SK-N-MC (cell line): ENCODE measurements at regions not wholly inside any gene's neighbourhood (a gene's known extent, or its start where the extent isn't known, plus 50 kb on each side); places are given as distances from the start of the nearest gene placed in this dataset.

Source experiments
- DNase-seq: peaks from one replicate; pipeline ENCODE4 v3.0.0-alpha.2; 2011; ENCODE audit warnings: low read depth, low spot score
- H3K27ac ChIP-seq: fragments of 200-600 bp; sonication (generic); 2 replicates; pipeline ENCODE4 v1.5.1; 2016; ENCODE audit warnings: mixed run types
- H3K36me3 ChIP-seq: fragments of 200-600 bp; sonication (generic); 2 replicates; pipeline ENCODE4 v1.6.1; 2017; ENCODE audit warnings: antibody characterized with exemption, low read length, mixed read lengths; ENCODE audit not compliant: insufficient read depth
- H3K4me3 ChIP-seq: fragments of 200-600 bp; sonication (generic); 2 replicates; pipeline ENCODE4 v1.5.1; 2016
- H3K9ac ChIP-seq: fragments of 200-600 bp; sonication (generic); 2 replicates; pipeline ENCODE4 v1.8.0; 2017; ENCODE audit warnings: mixed run types, mixed read lengths; ENCODE audit not compliant: insufficient read length
- H3K9me3 ChIP-seq: fragments of 200-600 bp; sonication (generic); 2 replicates; pipeline ENCODE4 v1.6.1; 2017; ENCODE audit warnings: low read depth, mild to moderate bottlenecking, antibody characterized with exemption, low read length, moderate library complexity, mixed read lengths
- EZH2 ChIP-seq: fragments of 200-600 bp; sonication (generic); IDR thresholded peaks from one replicate; pipeline ENCODE4 v1.6.1; 2017; ENCODE audit warnings: antibody characterized with exemption
- FOXP2 ChIP-seq: optimal IDR thresholded peaks from 2 replicates; pipeline ENCODE3; 2011; ENCODE audit warnings: mild to moderate bottlenecking, moderate library complexity; ENCODE audit not compliant: insufficient read depth; ENCODE audit errors: extremely low read length, control extremely low read depth
- POLR2AphosphoS5 ChIP-seq: IDR thresholded peaks from 2 replicates; pipeline ENCODE4 v1.6.1; 2012; ENCODE audit warnings: mild to moderate bottlenecking, low read depth, low read length, borderline replicate concordance

DNA sequence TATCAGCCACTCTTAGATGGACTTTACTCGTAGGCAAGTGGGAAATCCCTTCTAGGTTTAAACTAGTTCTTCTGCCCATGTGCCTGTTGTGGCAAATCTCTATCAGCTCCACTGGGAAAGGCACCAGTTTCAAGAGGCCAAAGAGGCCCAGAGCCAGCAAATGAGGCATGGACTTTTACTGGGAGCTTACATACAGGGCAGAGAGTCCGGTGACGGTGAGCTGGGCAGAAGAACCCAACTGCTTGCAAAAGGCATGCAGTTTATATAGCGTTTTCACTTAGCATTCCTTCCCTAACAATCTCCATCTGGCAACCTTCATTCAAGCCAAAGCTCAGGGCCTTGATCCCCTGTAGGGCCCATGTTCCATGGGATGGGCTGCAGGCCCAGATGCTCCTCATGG is 93.0 kb upstream of the C3orf80 start:
- H3K4me3 ChIP-seq: no peak overlapping the region
- no peak overlapping the region for H3K27ac ChIP-seq
- no peaks in the 10 kb centered on the region for H3K9me3 ChIP-seq
- TF ChIP-seq FOXP2 (no peak), EZH2 (no peak), POLR2AphosphoS5 (no peak)
- no peak overlapping the region for H3K9ac ChIP-seq
- no peak for DNase-seq
- no peaks in the 10 kb centered on the region for H3K36me3 ChIP-seq

DNA sequence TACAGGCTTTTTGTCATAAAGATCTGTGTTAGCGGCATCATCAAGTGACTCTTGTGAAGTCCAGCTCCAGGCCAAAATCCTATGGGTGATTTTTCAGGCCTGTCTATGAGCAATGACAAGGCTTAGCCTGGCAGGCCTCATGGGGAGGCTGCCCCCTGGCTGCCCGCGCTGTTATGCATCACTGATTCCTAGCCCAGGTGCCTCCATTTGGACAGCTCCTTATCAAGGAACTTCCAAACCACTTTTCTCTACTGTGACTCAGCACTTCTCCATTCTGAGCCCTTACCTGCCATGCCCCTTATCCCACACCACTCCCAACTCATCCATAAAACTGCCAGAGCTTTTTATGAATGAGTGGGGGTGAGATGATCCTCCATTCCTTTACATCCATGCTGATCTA is 91.5 kb upstream of the C3orf80 start:
- H3K9me3 ChIP-seq: no peaks in the 10 kb centered on the region
- H3K4me3 ChIP-seq: no peak overlapping the region
- no peak overlapping the region for H3K9ac ChIP-seq
- H3K36me3 ChIP-seq: no peaks in the 10 kb centered on the region
- no peak overlapping the region for H3K27ac ChIP-seq
- no peak for DNase-seq
- TF ChIP-seq EZH2 (no peak), POLR2AphosphoS5 (no peak), FOXP2 (no peak)

DNA sequence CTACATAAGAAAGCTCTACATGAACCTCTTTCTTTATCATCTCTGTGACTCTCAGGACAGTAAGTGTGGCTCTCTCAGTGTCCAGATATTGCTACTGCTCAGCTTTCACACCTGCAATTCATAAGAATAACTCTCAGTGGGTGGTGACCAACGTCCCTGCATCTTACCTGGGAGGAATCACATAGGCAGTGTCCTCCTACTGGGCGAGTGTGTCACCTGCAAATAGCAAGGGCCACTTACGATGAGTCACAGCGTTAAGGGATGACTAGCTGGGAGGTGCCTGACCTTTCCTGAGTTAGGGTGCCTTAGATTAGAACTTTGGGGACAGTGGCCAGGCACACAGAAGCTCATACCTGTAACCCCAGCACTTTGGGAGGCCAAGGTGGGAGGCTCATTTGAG is 90.8 kb upstream of the C3orf80 start:
- Histone ChIP-seq H3K9ac (no peak overlapping the region), H3K4me3 (no peak overlapping the region), H3K9me3 (no peaks in the 10 kb centered on the region), H3K36me3 (no peaks in the 10 kb centered on the region), H3K27ac (no peak overlapping the region)
- TF ChIP-seq FOXP2: no peak
- TF ChIP-seq EZH2: no peak
- TF ChIP-seq POLR2AphosphoS5: no peak
- DNase-seq: no peak

DNA sequence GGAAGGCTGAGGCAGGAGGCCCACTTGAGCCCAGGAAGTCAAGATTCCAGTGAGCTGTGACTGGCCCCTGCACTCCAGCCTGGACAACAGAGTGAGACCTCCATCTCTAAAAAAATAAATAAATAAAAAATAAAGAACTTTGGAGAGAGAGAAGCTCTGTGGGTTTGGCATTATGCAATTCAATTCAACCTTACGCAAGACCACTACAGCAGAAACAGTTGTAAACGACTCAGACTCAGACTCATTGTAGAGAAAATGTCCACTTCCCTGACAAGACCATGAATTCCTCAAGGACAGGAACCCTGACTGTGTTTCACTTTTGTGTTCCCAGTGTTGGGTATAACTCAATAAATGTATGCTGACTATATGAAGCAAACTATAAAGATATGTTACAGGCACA is 90.3 kb upstream of the C3orf80 start:
- TF ChIP-seq FOXP2: no peak
- H3K27ac ChIP-seq: no peak overlapping the region; the same call in 1 of the 2 replicates
- peak; percentile 50 for DNase-seq
- no peak overlapping the region for H3K4me3 ChIP-seq
- H3K36me3 ChIP-seq: no peaks in the 10 kb centered on the region
- H3K9me3 ChIP-seq: no peaks in the 10 kb centered on the region
- H3K9ac ChIP-seq: no peak overlapping the region

DNA sequence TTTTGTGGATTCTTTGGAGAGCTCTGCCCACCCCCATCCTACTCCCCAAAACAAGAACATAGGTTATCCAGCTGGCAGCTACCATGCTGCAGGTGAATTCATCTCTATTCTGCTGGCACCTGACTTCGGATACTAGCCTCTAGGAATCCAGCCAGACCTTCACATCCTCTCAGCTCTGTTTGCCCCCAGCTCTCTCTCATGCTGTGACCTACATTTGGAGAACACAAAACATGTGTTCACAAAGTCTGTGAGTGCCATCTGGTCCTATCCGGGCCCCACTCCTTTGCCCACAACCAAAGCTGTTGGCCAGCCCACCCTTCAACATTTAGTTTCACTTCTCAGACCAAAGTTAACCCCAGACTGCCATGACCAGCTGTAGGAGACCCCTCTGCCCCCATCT is 89.4 kb upstream of the C3orf80 start:
- DNase-seq: no peak
- H3K4me3 ChIP-seq: no peak overlapping the region
- no peak overlapping the region for H3K9ac ChIP-seq
- H3K36me3 ChIP-seq: no peaks in the 10 kb centered on the region
- no peak for TF ChIP-seq EZH2
- no peak for TF ChIP-seq FOXP2
- TF ChIP-seq POLR2AphosphoS5: no peak
- H3K27ac ChIP-seq: no peak overlapping the region
- no peaks in the 10 kb centered on the region for H3K9me3 ChIP-seq

DNA sequence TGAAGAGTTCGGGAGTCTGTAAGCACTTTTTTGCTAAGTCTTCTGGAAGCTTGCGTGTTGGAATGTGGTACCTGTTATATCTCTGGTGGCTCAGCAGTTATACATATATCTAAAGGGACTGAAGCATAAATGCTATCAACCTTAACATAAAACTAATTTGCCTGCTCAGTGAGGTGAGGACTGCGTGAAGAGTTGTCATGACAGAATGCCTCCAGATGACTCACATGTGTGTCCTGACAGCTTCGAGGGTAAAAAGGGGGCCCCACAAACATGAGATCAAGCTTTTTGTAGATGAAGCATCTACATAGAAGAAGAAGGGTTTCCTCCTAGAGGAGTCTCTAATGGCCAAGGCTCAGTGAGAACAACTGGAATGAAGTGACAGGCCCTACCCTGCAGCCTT is 88.8 kb upstream of the C3orf80 start:
- TF ChIP-seq EZH2 (no peak), POLR2AphosphoS5 (no peak), FOXP2 (no peak)
- no peaks in the 10 kb centered on the region for H3K9me3 ChIP-seq
- DNase-seq: no peak
- no peaks in the 10 kb centered on the region for H3K36me3 ChIP-seq
- no peak overlapping the region for H3K27ac ChIP-seq
- H3K9ac ChIP-seq: no peak overlapping the region
- no peak overlapping the region for H3K4me3 ChIP-seq

DNA sequence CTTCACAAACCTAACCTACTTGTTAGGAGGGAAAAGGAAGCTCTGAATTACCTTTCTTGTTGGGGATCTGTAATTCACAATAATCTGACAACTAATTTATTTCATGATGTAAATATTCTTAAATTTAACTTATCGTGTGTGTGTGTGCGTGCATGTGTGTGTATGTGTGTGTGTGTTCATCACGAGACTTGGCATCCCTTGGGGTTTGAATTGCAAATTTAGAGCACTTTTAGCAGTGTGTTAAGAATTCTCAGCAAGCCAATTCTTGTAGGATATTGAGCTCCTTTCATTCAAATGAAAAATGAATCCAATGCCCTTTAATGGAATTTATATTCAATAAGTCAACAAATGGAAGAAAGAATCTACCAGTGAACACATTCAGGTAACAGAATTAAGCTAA is 85.9 kb upstream of the C3orf80 start:
- Histone ChIP-seq H3K9me3 (no peaks in the 10 kb centered on the region), H3K36me3 (no peaks in the 10 kb centered on the region), H3K27ac (no peak overlapping the region), H3K4me3 (no peak overlapping the region), H3K9ac (no peak overlapping the region)
- no peak for DNase-seq
- TF ChIP-seq POLR2AphosphoS5 (no peak), FOXP2 (no peak), EZH2 (no peak)

DNA sequence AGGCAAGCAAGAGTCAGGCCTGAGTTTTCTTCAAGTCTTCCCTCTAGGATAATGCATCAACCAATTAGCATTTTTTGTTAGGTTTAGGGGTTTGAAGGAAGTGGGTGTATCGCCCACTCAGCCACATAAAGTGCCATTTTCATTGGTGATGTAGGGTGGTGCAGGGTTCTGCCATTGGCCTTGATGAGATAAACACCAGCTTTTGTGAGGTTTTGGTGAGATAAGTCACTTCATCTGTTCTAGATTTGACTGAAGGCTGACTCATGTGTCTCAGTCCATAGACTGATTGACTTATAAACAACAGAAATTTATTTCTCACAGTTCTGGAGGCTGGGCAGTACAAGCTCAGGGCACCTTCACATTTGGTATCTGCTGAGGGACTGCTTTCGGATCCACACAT is 84.5 kb upstream of the C3orf80 start:
- no peak overlapping the region for H3K9ac ChIP-seq
- H3K36me3 ChIP-seq: no peaks in the 10 kb centered on the region
- no peak for DNase-seq
- no peak overlapping the region for H3K4me3 ChIP-seq
- H3K9me3 ChIP-seq: no peaks in the 10 kb centered on the region
- TF ChIP-seq POLR2AphosphoS5 (no peak), FOXP2 (no peak), EZH2 (no peak)
- H3K27ac ChIP-seq: no peak overlapping the region

DNA sequence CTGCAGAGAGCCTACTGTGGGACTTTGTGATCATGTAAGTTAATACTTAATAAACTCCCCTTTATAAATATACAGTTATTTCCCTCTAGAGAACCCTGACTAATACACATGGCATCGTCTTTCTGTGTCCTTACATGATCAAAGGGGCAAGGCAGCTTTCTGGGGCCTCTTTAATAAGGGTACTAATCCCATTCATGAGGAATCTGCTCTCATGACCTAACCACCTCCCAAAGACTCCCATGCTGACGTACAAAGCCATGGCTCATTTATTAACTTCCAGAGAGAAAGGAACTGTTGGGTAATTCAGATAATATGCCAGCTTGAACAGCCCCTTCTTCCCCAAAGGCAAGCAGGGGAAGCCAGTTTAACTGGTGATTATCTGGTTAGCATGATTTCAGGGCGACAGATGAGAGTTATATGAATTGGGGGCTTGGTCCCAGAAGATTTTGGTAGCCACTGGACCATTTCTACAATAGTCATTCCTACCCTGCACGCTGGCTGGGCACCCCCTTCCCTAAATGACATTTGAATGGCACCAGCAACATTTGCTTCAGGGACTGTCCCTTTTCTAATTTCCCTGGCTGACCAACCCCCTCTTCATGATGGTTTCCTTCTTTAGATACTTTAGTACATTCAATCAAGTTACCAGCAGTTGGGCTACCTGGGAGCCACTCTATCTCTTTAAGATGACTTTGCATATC is 83.6 kb upstream of the C3orf80 start:
- no peaks in the 10 kb centered on the region for H3K36me3 ChIP-seq
- H3K4me3 ChIP-seq: no peak overlapping the region
- no peaks in the 10 kb centered on the region for H3K9me3 ChIP-seq
- no peak for TF ChIP-seq EZH2
- TF ChIP-seq POLR2AphosphoS5: no peak
- no peak for TF ChIP-seq FOXP2
- DNase-seq: no peak
- no peak overlapping the region for H3K27ac ChIP-seq
- no peak overlapping the region for H3K9ac ChIP-seq
